SK-N-SH (cell line): ENCODE measurements at regions not wholly inside any gene's neighbourhood (a gene's known extent, or its start where the extent isn't known, plus 50 kb on each side); places are given as distances from the start of the nearest gene placed in this dataset.
A peak's percentile ranks its signal among the peaks of the same experiment; 100 is the strongest.

Experiments used
- CHD2 ChIP-seq: fragments of 150-350 bp; IDR thresholded peaks from 2 replicates; pipeline ENCODE4 v1.6.1; 2018; ENCODE audit warnings: low read length; ENCODE audit not compliant: partially characterized antibody
- EZH2phosphoT487 ChIP-seq: fragments of 200-600 bp; sonication (generic); IDR thresholded peaks from 2 replicates; pipeline ENCODE4 v1.6.1; 2017; ENCODE audit warnings: low read depth, mixed run types, mild to moderate bottlenecking, antibody characterized with exemption, moderate library complexity, borderline replicate concordance
- JUND ChIP-seq: IDR thresholded peaks from 2 replicates; pipeline ENCODE4 v1.4.0; 2012
- POLR2AphosphoS5 ChIP-seq: IDR thresholded peaks from 2 replicates; pipeline ENCODE4 v1.6.1; 2012; ENCODE audit warnings: low read depth, low read length
- TCF12 ChIP-seq: IDR thresholded peaks from 2 replicates; pipeline ENCODE4 v1.4.0; 2012
- YY1 ChIP-seq: IDR thresholded peaks from 2 replicates; pipeline ENCODE4 v1.4.0; 2012; ENCODE audit warnings: low read depth, mild to moderate bottlenecking
- TF ChIP-seq, protein P1 (sequence below): fragments of 200-600 bp; sonication (generic); IDR thresholded peaks from 2 replicates; pipeline ENCODE4 v1.6.1; 2017; ENCODE audit warnings: antibody characterized with exemption, mild to moderate bottlenecking, moderate library complexity
- TF ChIP-seq, protein P2 (sequence below): IDR thresholded peaks from 2 replicates; pipeline ENCODE4 v1.6.1; 2012; ENCODE audit warnings: mild to moderate bottlenecking, low read depth, low read length, moderate library complexity
- TF ChIP-seq, protein P3 (sequence below): IDR thresholded peaks from 2 replicates; pipeline ENCODE4 v1.4.0; 2012; ENCODE audit warnings: low read depth

DNA sequence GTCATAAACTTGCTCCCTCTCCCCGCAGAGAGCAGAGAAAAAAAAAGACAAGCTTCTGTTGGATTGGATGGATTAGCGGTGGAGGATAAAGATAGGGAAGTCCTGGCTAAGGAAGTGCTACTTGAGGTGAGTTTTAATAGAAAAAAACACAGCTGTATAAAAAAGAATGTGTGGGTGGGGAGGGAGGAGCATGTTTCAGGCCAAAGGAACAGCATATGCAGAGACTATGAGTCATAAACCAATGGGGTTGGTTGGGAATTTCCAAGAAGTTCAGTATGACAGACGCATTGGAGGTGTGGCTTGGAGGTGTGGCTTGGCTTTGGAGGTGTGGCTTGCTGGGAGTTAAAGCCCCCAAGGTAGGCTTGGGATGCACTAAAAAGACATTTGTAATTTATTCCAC, 103.0 kb upstream of the LSM8 start:
- TF ChIP-seq POLR2AphosphoS5 (no peak), JUND (0 out of 2 replicates have a peak, but pooled peaks have one; percentile 24), EZH2phosphoT487 (no peak), TCF12 (no peak), CHD2 (no peak), YY1 (no peak)
- TF ChIP-seq, protein P1, sequence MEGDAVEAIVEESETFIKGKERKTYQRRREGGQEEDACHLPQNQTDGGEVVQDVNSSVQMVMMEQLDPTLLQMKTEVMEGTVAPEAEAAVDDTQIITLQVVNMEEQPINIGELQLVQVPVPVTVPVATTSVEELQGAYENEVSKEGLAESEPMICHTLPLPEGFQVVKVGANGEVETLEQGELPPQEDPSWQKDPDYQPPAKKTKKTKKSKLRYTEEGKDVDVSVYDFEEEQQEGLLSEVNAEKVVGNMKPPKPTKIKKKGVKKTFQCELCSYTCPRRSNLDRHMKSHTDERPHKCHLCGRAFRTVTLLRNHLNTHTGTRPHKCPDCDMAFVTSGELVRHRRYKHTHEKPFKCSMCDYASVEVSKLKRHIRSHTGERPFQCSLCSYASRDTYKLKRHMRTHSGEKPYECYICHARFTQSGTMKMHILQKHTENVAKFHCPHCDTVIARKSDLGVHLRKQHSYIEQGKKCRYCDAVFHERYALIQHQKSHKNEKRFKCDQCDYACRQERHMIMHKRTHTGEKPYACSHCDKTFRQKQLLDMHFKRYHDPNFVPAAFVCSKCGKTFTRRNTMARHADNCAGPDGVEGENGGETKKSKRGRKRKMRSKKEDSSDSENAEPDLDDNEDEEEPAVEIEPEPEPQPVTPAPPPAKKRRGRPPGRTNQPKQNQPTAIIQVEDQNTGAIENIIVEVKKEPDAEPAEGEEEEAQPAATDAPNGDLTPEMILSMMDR, result no peak
- TF ChIP-seq, protein P2, sequence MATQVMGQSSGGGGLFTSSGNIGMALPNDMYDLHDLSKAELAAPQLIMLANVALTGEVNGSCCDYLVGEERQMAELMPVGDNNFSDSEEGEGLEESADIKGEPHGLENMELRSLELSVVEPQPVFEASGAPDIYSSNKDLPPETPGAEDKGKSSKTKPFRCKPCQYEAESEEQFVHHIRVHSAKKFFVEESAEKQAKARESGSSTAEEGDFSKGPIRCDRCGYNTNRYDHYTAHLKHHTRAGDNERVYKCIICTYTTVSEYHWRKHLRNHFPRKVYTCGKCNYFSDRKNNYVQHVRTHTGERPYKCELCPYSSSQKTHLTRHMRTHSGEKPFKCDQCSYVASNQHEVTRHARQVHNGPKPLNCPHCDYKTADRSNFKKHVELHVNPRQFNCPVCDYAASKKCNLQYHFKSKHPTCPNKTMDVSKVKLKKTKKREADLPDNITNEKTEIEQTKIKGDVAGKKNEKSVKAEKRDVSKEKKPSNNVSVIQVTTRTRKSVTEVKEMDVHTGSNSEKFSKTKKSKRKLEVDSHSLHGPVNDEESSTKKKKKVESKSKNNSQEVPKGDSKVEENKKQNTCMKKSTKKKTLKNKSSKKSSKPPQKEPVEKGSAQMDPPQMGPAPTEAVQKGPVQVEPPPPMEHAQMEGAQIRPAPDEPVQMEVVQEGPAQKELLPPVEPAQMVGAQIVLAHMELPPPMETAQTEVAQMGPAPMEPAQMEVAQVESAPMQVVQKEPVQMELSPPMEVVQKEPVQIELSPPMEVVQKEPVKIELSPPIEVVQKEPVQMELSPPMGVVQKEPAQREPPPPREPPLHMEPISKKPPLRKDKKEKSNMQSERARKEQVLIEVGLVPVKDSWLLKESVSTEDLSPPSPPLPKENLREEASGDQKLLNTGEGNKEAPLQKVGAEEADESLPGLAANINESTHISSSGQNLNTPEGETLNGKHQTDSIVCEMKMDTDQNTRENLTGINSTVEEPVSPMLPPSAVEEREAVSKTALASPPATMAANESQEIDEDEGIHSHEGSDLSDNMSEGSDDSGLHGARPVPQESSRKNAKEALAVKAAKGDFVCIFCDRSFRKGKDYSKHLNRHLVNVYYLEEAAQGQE, result no peak
- TF ChIP-seq, protein P3, sequence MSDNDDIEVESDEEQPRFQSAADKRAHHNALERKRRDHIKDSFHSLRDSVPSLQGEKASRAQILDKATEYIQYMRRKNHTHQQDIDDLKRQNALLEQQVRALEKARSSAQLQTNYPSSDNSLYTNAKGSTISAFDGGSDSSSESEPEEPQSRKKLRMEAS, result no peak
